Left lung (tissue), 4 donors: ENCODE measurements at regions not wholly inside any gene's neighbourhood (a gene's known extent, or its start where the extent isn't known, plus 50 kb on each side); places are given as distances from the start of the nearest gene placed in this dataset.

Experiments
- ATAC-seq: fragments of 200-7000 bp; cut with Tn5 transposase; one replicate; pipeline ENCODE4 v1.9.1; 2020; ENCODE audit warnings: moderate library complexity
- DNase-seq, 4 donors: peaks; one replicate each; pipeline ENCODE4 v3.0.0-alpha.2; 2013 to 2020
- H3K27ac ChIP-seq, 2 donors: fragments of 200-600 bp; sonication (generic) in 1 of 2; one replicate each; pipeline versions ENCODE4 v1.5.0 to v1.8.0; 2020 to 2021
- H3K27me3 ChIP-seq, 2 donors: fragments of 200-600 bp; sonication (generic) in 1 of 2; one replicate each; pipeline versions ENCODE4 v1.5.0 to v1.8.0; 2020 to 2021
- H3K36me3 ChIP-seq, 2 donors: fragments of 200-600 bp; sonication (generic) in 1 of 2; one replicate each; pipeline versions ENCODE4 v1.5.0 to v1.8.0; 2020 to 2021
- H3K4me1 ChIP-seq, 2 donors: fragments of 200-600 bp; one replicate each; pipeline ENCODE4 v1.8.0; 2021
- H3K4me3 ChIP-seq, 2 donors: fragments of 200-600 bp; sonication (generic) in 1 of 2; one replicate each; pipeline versions ENCODE4 v1.5.0 to v1.8.0; 2020 to 2021; ENCODE audit warnings: mild to moderate bottlenecking in 1 of 2
- H3K9me3 ChIP-seq, 2 donors: fragments of 200-600 bp; sonication (generic) in 1 of 2; one replicate each; pipeline versions ENCODE4 v1.5.0 to v1.8.0; 2020 to 2021
- intact Hi-C, 2 donors: fragments of 100-400 bp; cut with DNase I; formaldehyde crosslinking; loops; one replicate each; pipeline versions ENCODE4 v1.11.2 to v1.14.2; 2022
- TF ChIP-seq, protein P1 (sequence below), 2 donors: fragments of 200-600 bp; sonication (generic) in 1 of 2; IDR thresholded peaks; one replicate each; pipeline versions ENCODE4 v1.5.0 to v1.8.0; 2021; ENCODE audit warnings: antibody characterized with exemption in 2 of 2
- donor health status: DM: no; HTN: yes; CAD: no.
- donor health status: DM: no; HTN: no; CAD: no.

- H3K9me3 ChIP-seq = no peaks in the 10 kb centered on the region
- H3K27me3 ChIP-seq = no peaks in the 10 kb centered on the region
- no peaks in the 10 kb centered on the region for H3K4me1 ChIP-seq
- intact Hi-C loops = no loop called here
- TF ChIP-seq, protein P1, sequence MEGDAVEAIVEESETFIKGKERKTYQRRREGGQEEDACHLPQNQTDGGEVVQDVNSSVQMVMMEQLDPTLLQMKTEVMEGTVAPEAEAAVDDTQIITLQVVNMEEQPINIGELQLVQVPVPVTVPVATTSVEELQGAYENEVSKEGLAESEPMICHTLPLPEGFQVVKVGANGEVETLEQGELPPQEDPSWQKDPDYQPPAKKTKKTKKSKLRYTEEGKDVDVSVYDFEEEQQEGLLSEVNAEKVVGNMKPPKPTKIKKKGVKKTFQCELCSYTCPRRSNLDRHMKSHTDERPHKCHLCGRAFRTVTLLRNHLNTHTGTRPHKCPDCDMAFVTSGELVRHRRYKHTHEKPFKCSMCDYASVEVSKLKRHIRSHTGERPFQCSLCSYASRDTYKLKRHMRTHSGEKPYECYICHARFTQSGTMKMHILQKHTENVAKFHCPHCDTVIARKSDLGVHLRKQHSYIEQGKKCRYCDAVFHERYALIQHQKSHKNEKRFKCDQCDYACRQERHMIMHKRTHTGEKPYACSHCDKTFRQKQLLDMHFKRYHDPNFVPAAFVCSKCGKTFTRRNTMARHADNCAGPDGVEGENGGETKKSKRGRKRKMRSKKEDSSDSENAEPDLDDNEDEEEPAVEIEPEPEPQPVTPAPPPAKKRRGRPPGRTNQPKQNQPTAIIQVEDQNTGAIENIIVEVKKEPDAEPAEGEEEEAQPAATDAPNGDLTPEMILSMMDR (IDR thresholded peaks at IDR 0.05) = no peak
- DNase-seq = no peak
- no peak overlapping the region for H3K4me3 ChIP-seq
- H3K36me3 ChIP-seq = no peaks in the 10 kb centered on the region
- no peak for ATAC-seq
- no peak overlapping the region for H3K27ac ChIP-seq
These were observed 222.8 kb downstream of the FBXO15 start for GRCh38 chr18:73924836-73925235.

DNA sequence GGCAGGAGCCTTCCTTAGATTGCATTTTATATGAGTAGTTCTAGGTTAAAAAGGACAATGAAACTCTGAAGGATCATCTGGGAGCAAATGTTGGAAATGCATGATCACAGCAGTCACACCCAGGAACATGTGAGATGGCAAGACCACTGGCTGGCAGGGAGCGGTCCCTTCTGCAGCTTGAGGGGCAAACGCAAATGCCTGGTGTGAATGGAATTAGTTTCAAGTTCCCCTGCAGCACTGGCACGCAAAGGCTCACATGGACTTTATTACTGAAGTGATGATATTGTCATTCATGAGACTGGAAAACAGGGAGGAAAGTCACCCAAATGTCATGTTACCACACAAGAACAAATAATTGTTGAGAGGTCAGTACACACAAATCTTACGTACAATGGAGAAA, 223.3 kb downstream of the FBXO15 start:
- H3K9me3 ChIP-seq = no peaks in the 10 kb centered on the region
- H3K4me3 ChIP-seq = no peak overlapping the region
- no peak overlapping the region for H3K27ac ChIP-seq
- intact Hi-C loops = no loop called here
- H3K27me3 ChIP-seq = no peaks in the 10 kb centered on the region
- TF ChIP-seq, protein P1 (IDR thresholded peaks at IDR 0.05) = no peak
- no peak for ATAC-seq
- no peaks in the 10 kb centered on the region for H3K4me1 ChIP-seq
- no peaks in the 10 kb centered on the region for H3K36me3 ChIP-seq
- no peak for DNase-seq

DNA sequence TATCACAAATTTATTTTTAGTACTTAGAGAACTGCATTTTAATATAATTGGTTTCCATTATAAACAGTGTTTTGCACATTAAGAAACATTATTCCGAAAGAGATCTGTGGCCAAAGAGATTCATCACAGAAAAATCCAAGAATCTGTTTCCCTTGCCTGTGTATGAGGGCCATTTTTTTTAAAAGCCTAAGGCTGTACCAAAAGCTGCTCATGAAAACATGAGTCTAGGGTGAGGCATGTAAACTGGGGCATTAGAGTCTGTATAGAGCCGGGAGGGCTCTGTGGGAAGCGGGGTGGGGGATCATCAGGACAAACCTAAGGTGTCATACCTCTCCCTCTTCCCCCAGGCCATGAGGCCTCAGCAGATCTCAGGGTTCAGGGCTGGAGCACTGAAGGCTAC, 223.8 kb downstream of the FBXO15 start:
- Histone ChIP-seq H3K27me3 (no peaks in the 10 kb centered on the region), H3K4me3 (no peak overlapping the region), H3K4me1 (no peaks in the 10 kb centered on the region), H3K27ac (no peak overlapping the region), H3K36me3 (no peaks in the 10 kb centered on the region), H3K9me3 (no peaks in the 10 kb centered on the region)
- TF ChIP-seq, protein P1 (IDR thresholded peaks at IDR 0.05) = no peak
- intact Hi-C loops = no loop called here
- DNase-seq (no peak), ATAC-seq (no peak)

DNA sequence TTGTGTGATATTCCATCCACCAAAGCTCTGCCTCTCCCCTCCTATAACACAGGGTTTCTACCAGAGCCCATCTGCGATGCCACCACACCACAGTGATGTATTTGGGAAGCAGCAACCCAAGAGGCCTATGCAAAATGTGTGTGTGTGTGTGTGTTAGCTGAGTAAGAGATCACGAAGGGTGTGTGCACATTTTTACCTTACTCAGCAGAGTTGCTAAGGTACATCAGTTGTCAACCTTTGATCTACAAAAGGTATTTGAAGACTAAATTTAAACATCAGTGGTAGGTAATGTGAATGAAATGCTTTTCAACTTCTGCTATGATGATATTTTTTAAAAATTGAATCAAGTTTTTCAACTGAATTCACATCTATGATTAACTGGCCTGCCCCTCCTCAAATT, 227.6 kb downstream of the FBXO15 start:
- H3K4me3 ChIP-seq = no peak overlapping the region
- H3K9me3 ChIP-seq = no peaks in the 10 kb centered on the region
- TF ChIP-seq, protein P1 (IDR thresholded peaks at IDR 0.05) = no peak
- H3K36me3 ChIP-seq = no peaks in the 10 kb centered on the region
- ATAC-seq = no peak
- intact Hi-C loops = no loop called here
- no peak overlapping the region for H3K27ac ChIP-seq
- H3K27me3 ChIP-seq = no peaks in the 10 kb centered on the region
- no peak for DNase-seq
- no peaks in the 10 kb centered on the region for H3K4me1 ChIP-seq

GRCh38 chr18:73918816-73919215, 228.8 kb downstream of the FBXO15 start:
- H3K27me3 ChIP-seq = no peaks in the 10 kb centered on the region
- intact Hi-C loops = no loop called here
- DNase-seq = no peak
- TF ChIP-seq, protein P1 (IDR thresholded peaks at IDR 0.05) = no peak
- H3K4me3 ChIP-seq = no peak overlapping the region
- no peaks in the 10 kb centered on the region for H3K9me3 ChIP-seq
- no peaks in the 10 kb centered on the region for H3K4me1 ChIP-seq
- ATAC-seq = no peak
- H3K27ac ChIP-seq = no peak overlapping the region
- no peaks in the 10 kb centered on the region for H3K36me3 ChIP-seq
